GM19328 (cell line): ENCODE measurements at regions not wholly inside any gene's neighbourhood (a gene's known extent, or its start where the extent isn't known, plus 50 kb on each side); places are given as distances from the start of the nearest gene placed in this dataset.
A peak's percentile ranks its signal among the peaks of the same experiment; 100 is the strongest.

Experiments
- ATAC-seq: cut with Tn5 transposase; IDR thresholded peaks from one replicate; pipeline ENCODE4 v1.9.1; 2021; ENCODE audit warnings: mild to moderate bottlenecking, moderate library complexity; ENCODE audit not compliant: unreplicated experiment

DNA sequence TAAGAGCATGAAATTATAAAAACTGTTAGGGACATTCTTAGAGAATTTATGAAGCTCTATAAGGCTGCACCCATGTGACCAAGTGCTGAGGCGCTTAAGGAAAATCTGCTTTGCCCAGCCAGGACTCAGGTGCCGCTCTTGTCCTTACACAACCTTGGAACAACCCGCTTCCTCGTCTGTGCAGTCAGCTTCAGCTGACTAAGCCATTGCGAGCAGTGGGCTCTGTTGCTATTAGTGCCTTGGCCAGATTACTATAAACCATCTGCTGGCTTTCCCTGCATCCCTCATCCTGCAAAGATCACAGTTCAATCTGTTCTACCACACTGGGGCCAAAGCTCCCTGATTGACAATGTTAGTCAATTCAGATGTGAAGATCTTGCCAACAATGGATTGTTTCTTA is 89.1 kb upstream of the E2F3 start:
- no peak for ATAC-seq

DNA sequence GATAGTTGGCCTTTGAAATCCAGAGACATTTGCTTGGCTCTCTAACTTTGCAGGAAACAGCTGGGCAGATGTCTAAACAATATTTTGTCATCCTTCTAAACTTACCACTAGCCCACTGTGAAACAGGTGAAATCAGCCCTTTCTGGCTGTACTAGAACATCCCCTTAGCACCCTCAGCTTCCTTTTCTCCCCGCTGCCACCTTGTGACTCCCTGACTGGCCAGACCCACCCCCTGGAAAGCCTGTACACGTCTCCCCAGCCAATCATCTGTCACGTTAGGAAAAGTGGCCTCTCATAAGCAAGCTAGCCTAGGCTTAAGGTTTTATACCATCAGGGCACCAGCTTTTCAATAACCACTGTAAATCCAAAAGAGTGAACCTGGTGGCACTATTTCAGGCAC is 88.6 kb upstream of the E2F3 start:
- no peak for ATAC-seq

DNA sequence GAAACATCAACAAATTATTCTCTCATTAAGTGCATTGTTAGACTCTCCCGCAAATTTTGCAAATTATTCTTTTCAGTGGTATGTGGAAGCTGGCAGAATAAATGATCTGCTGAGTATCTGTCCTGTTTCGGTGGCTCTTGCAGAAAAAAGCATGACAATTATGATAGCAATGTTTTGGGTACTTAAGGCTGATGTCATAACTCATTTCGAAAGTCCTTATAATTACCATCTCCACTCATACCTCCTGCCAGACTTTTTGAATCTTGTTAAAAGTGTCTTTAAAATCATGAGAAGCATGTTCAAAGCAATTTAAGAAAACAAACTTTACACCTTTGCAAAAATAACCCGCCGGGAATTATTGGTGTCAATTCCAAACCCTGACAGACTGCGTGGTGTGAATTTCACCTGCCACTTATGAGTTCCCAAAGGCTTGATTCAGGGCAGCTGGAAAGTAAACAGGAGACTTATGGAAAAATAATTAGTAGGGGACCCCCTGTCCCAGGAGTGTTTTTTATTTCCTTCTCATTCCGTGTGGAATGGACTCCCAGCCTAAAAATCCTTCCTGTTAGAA is 87.6 kb upstream of the E2F3 start:
- ATAC-seq: no peak

DNA sequence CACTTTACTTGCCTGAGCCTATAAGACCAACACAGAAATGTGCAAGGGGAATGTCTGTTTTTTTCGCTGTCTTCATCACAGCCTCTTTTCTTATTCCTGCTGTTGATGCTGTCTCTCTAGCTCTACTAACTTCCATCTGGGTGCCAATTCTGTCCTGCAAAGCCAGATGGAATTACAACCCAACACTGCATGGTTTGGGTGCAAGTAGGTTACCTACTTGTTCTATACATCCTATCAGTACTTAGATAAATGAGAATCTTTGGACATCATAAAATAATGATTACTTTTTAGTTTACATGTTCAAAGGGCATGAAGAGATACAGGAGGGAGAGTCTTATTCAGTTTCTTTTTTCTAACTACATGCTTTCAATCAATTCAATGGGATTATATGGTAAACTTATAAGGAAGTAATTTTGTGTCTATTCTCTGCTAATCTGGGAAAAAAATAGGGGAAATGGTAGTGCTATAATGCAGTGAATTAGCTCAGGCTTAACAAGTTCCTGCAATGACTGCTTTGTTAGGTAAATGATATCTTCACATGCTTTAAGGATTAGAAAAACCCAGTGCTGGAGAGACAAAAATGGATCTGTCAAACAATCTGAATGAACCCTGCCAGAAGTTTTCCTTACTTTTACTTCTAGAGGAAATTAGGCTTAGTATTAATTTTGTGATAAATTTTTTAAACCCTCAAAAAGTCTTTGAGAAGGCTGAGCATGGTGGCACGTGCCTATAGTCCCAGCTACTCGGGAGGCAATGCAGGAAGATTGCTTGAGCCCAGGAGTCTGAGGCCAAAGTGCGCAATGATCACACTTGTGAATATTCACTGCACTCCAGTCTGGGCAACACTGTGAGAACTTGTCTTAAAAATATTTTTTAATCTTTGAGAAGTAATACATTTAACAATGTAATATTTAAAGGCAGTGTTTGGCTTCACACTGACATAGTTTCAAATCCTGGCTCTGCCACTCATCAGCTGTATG is 86.5 kb upstream of the E2F3 start:
- no peak for ATAC-seq

DNA sequence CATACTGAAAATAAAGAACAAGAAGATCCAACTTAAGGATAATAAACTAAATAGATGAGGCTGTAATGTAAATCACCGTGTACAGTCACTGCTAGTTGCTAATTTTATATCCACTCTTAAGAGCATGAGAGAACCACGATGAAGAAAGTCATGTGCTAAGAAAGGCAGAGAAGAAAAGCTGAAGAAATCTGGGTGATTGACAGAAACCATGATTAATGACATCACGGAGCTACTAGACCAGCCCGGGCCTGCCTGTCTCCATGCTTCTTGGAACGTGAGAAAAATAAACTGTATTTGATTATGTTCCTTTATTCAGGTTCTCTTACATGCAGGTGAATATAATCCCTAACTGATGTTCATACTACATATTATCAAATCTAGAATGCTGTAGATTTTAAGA is 84.2 kb upstream of the E2F3 start:
- no peak for ATAC-seq

DNA sequence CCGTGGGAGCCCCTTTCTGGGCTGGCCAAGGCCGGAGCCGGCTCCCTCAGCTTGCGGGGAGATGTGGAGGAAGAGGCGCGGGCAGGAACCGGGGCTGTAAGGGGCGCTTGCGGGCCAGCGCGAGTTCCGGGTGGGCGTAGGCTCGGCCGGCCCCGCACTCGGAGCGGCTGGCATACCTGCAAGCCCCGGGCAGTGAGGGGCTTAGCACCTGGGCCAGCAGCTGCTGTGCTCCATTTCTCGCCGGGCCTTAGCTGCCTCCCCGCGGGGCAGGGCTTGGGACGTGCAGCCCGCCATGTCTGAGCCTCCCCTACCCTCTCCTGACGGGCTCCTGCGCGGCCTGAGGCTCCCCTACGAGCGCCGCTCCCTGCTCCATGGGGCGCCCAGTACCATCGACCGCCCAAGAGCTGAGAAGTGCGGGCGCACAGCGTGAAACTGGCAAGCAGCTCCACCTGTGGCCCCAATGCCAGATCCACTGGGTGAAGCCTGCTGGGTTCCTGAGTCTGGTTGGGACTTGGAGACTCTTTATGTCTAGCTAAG is 82.8 kb upstream of the E2F3 start:
- no peak for ATAC-seq

DNA sequence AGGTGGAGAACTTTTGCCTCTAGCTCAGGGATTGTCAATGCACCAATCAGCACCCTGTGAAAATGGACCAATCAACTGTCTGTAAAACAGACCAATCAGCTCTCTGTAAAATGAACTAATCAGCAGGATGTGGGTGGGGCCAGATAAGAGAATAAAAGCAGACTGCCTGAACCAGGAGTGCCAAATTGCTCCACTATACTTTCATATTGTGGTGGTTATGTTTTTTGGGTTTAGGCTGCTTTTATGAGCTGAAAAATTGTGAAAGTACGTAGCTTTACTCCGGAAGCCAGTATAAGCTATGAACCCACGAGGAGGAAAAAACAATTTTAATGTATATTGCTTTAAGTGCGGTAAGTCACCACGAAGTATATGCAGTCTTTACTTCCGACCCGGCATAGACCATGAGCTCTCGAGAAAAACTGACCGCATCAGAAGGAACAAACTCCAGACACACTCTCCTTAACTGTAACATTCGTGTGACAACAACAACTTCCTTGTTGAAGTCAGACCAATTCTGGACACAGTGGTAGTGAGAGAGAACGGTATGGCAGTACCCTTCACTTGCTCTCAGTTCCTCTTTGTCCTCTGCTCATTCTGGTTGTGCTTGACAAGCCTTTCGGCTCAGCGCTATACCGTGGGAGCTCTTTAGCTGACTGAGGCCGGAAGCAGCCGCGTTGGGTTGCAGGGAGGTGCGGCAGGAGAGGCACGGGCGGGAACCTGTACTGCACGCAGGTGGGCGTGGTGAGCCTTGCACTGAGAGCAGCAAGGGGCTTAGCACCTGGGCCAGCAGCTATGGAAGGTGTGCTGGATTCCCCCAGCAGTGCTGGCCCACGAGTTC is 81.9 kb upstream of the E2F3 start:
- ATAC-seq: peak; percentile 100

DNA sequence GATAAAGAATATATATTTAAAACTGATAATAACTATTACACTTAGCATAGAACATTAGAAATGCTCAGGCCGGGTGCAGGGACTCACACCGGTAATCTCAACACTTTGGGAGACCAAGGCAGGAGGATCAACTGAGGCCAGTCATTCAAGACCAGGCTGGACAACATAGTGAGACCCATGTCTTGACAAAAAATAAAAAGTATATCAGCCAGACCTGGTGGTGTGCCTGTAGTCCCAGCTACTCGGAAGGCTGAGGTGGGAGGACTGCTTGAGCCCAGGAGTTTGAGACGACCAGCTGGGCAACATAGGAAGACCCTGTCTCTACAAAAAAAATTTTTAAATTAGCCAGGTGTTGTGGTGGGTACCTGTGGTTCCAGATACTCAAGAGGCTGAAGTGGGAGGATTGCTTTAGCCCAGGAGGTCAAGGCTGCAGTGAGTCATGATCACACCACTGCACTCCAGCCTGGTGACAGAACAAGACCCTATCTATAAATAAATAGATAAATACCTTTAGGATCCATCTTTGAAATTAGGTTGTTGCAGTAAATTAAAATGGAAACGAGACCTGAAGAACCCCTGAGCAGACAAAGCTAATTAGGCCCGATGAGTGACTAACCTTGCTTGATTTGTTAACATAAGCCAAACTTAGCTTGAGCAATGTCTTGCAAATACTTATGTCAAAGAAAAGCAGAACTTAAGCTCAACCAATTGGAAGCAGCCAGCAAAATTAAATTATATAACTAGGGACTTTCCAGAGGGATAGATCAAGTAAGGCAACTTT is 75.8 kb upstream of the E2F3 start:
- no peak for ATAC-seq

DNA sequence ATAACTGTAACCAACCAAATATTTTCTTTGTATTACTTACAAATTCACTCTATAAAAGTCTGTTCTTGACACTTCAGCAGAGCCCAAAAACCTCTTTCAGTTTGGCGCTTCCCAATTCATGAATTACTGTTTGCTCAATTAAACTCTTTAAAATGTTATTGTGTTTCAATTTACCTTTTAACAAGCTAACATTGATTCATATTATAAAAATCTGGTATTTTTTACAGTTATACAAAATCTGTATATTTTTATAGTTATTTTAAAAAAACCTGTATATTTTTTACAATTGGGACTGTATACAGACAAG is 75.3 kb upstream of the E2F3 start:
- ATAC-seq: no peak

DNA sequence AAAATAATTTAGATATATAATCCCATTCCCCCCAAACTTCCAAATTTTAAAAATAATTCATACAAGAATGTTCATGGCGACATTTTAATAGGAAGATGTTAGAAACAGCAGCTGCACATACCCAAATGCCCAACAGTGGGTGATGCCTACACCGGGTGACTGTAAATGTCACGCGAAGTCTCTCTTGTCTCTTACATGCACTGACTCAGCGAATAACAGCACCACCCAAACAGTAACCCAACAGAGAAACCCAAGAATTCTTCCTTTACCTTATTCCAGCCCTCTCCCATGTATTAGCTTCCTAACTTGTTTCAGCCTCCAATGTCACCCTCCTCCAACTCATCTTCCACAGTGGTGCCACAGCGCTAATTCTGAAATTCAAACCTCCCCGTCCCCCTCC is 74.5 kb upstream of the E2F3 start:
- no peak for ATAC-seq

DNA sequence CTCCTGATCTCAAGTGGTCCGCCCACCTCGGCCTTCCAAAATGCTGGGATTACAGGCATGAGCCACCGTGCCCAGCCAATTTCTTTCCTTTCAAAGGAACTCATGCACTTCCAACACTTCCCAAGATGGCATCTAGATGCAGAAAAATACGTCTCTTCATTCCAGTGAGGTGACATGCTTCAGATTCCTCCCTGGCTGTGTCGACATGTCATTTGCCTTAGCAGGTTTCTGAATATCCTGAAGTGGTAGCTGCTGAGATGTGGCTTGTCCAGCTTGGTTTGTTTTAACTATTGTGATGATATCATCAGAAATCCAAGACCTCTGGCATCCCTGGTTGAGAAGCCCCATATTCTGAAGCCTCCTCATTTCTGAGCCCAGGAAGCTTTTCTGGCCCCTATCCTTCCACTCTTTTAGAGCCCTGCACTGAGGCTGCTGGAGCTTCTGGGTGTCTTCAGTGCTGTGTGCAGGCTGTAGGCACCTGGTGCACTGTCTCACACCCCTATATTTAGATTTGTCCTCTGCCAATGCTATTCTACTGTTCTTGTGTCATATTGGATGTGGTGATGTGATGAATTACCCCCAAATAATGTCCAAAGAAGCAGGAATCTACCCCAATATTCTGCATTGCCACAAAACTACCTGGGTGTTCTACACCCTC is 73.3 kb upstream of the E2F3 start:
- ATAC-seq: no peak

DNA sequence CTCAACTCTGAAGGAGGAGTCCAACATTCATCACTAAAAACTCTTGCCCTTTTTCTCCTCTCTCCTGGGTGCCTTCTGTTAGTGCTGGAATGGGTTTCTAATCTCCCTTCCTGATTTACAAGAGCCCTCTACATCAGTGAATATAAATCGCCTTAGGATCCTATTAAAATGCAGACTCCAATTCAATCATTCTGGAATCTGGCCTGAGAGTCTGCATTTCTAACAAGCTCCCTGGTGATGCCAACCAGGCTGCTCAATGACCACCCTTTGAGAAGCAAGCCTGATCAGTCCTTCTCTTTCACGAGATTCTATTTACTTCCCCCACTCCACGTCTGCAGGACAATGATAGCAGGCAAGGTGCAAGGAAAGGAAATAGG is 72.8 kb upstream of the E2F3 start:
- ATAC-seq: no peak

DNA sequence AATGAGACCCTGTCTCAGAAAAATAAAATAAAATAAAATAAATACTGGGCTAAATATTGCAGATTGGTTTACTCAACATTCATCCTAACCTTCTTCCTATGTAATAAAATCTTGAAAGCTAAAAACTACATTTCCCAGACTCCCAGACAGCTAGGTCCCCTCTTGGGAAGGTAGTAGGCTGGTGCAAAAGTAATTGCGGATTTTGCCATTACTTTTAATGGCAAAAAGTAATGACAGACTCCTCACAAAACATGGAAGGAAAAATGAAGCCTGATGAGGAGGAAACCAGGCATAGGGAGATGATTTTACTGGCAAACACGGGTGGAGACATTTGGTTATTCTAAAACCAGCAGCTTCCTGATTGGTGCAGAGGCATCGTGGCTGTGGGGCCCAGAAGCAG is 70.6 kb upstream of the E2F3 start:
- ATAC-seq: no peak

DNA sequence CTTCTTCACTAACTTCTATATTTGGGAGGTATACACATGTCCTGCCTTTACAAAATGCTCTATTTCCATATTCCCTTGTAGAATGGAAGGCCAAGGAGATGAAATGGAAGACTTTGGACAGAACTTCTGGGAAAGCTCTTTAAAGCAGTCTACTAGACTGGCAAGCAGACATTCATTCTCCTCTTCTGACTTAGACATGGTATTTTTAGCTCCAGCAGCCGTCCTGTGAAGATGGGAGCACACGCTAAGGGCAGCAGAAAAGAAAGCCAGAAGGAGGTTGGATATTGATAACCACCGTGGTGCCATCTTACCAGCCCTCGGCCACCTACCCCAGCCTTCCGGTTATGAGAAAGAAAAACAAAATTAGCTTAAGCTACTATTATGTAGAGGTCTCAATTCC is 70.1 kb upstream of the E2F3 start:
- no peak for ATAC-seq

DNA sequence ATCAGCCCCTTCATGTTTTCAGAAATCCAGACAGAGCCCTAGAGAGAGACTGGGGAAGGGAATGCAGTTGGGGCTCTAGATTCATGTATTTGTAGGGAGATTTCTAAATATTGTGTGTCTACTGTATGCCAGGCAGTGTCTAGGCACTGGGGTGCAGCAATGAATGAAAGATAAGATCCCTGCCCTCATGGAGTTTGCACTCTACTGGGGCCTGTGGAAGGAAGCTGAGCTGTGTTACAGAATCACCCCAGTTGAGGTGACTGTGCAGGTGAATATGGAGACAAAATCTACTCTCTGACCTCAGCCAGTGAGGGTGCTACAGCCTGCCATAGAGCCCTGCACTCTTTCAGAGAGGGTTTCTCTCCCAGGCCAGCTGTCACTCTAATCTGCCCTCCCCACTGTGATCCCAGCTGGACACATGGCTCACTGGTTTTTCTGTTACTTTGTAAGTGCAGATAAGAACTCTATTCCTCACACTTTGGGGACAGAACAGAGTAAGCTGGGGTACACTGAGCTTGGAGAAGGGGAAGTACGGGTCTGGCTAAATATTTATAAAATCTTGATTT is 69.2 kb upstream of the E2F3 start:
- ATAC-seq: no peak

DNA sequence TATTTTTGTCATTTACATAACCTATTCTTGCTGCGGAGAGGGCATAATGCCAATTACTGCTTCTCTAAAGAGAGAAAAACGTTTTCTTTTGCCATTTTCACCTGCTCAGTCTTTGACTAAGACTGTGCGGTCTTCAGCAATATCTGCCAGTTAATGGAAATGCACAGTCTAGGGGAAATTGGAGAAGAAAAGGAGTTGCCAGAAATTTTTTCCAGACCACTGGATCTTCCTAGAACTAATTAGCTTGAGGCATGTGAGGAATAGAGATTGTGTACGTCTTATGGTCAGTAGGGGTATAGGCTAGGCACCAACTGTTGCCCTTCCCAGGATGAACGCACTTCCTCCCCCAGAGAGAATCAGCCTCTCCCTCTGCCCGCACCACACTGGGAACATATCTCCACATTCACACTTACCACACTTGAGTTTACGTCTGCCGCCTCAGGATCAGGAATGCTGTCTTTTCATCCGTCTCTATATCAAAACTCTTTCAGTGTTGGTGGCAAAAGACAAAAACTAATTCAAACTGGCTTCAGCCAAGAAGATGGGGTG is 67.9 kb upstream of the E2F3 start:
- no peak for ATAC-seq

DNA sequence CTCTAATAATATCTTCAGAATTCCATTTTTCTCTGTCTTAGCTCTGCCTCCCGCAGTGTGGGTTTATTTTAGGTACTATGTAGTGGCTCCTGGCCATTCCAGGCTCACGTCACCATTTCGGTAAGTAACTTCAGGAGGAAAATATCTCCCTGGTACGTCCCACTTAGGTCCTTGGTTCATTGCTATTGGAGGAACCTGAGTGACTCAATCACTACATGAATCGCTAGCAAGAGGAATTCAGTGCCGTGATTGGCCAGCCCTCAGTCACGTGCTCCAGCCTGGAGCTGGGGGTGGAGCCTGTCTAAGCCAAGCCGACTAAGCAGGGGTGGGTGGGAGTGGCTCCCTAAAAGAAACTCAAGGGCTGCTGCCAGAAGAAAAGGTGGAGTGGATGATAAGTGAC is 67.3 kb upstream of the E2F3 start:
- no peak for ATAC-seq

DNA sequence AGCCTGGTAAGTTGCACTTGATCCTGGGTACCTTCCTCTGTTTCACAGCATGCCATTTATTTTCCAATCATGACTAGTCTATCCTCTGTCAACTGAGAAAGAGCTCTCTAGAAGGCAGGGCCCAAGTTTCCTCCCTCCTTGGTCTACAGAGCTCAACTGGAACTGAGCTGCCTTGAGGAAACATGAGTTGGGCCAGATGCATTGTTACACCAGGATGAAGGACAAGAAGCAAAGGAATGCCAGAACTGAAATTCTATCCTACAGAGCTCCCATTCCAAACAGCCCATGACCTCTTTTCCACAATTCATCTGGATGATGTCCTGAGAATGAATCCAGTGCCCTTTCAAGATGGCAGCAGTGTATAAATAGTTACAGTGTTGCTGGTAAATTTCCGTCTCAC is 66.7 kb upstream of the E2F3 start:
- no peak for ATAC-seq

DNA sequence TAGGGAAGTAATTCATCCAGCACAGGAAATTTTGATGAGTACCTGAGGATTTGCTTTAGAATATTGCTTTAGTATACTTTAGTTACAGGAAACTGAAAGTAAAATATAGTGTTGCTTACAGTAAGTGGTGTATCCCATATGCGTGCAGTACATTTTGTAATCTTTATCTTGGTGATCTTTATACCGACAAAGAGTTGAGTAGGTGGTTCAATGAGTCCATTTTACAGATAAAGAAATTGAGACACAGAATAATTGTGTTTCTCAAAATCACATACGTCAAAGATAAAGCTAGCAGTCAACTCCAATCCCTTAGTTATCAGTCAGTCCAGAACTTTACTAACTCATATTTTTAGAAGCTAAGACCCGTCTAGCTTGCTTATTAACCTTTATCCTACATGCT is 65.8 kb upstream of the E2F3 start:
- no peak for ATAC-seq

DNA sequence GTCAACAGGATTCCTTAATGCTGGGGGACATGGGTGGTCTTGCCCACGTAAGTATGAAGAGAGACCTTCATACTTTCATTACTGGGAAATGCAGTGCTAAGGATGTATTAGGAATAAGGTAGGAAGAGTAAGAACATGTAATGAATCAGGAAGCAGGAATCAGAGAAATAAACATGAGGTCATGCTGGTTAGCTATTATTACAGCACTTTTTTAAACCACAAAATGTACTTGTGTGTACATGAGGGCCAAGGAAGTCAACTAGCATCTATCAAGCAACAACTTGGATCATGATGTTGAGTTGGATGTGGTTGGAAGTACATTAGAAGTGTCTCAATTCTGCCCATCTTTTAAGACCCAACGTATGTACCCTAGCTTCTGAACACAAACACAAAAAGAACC is 63.5 kb upstream of the E2F3 start:
- no peak for ATAC-seq
